OCI-LY3 (cell line): ENCODE measurements at regions not wholly inside any gene's neighbourhood (a gene's known extent, or its start where the extent isn't known, plus 50 kb on each side); places are given as distances from the start of the nearest gene placed in this dataset.

Source experiments
- H2AFZ ChIP-seq: fragments of 200-600, 300-600 bp; shearing (Covaris generic); 2 replicates; pipeline ENCODE4 v1.6.0; 2014; ENCODE audit warnings: antibody characterized with exemption, low read depth, low read length
- H3K27ac ChIP-seq: fragments of 200-600, 300-600 bp; sonication (generic); 2 replicates; pipeline ENCODE4 v1.5.1; 2014; ENCODE audit warnings: mild to moderate bottlenecking, low read length, moderate library complexity, mixed read lengths
- H3K27me3 ChIP-seq: fragments of 200-600, 300-600 bp; sonication (generic); 2 replicates; pipeline ENCODE4 v1.6.1; 2014; ENCODE audit warnings: low read depth, low read length, mixed read lengths
- H3K36me3 ChIP-seq: fragments of 200-600, 300-600 bp; sonication (generic); replicated peaks from 2 replicates; pipeline ENCODE3; 2014; ENCODE audit warnings: low read depth, low read length, mixed read lengths
- H3K4me1 ChIP-seq: fragments of 300-600, 200-600 bp; sonication (generic); 2 replicates; pipeline ENCODE4 v1.6.1; 2014; ENCODE audit warnings: low read length, mixed read lengths
- H3K4me2 ChIP-seq: fragments of 200-600, 300-600 bp; sonication (generic); 2 replicates; pipeline ENCODE4 v1.6.1; 2014; ENCODE audit warnings: low read length, mixed read lengths
- H3K4me3 ChIP-seq: fragments of 300-600, 200-600 bp; sonication (generic); 2 replicates; pipeline ENCODE4 v1.5.1; 2014; ENCODE audit warnings: antibody characterized with exemption, mild to moderate bottlenecking, low read length, moderate library complexity
- H3K79me2 ChIP-seq: fragments of 300-600, 200-600 bp; shearing (Covaris generic); 2 replicates; pipeline ENCODE4 v1.6.1; 2014; ENCODE audit warnings: mild to moderate bottlenecking, low read length, mixed read lengths
- H3K9ac ChIP-seq: fragments of 300-600, 200-600 bp; shearing (Covaris generic); 2 replicates; pipeline ENCODE4 v1.6.0; 2014; ENCODE audit warnings: mild to moderate bottlenecking, low read length, moderate library complexity
- H3K9me3 ChIP-seq: fragments of 200-600, 300-600 bp; shearing (Covaris generic); 2 replicates; pipeline ENCODE4 v1.6.1; 2014; ENCODE audit warnings: low read length, mixed read lengths; ENCODE audit not compliant: insufficient read depth
- H4K20me1 ChIP-seq: fragments of 200-600, 300-600 bp; sonication (generic); 2 replicates; pipeline ENCODE4 v1.6.1; 2016; ENCODE audit warnings: low read length, mixed read lengths; ENCODE audit not compliant: insufficient read depth
- EZH2phosphoT487 ChIP-seq: fragments of 200-600 bp; shearing (Covaris generic); IDR thresholded peaks from 2 replicates; pipeline ENCODE4 v1.6.1; 2018; ENCODE audit warnings: antibody characterized with exemption, mixed run types, low read depth
- TF ChIP-seq, protein P1 (sequence below): fragments of 200-600, 300-600 bp; sonication (generic); IDR thresholded peaks from 2 replicates; pipeline ENCODE4 v1.5.1; 2014; ENCODE audit warnings: antibody characterized with exemption, low read length, low read depth

DNA sequence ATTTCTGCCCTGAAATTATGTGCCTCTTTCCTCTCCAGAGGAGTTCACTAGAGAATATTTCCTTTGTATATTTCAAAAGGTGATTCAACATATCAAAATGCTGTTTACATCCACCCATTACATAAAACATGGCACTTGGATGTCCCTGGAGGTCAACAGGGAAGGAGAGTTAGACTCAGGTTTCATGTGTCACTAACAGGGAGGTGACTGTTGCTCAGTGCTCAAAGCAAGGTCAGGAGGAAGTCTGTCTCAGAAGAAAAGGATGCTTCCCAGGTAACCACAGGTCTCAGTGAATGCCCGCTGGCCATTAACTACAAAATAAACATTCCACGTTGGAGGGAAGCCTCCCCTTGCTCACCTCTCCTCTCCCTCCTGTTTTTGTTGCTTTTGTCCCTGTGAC, 198.6 kb downstream of the AXIN2 start:
- Histone ChIP-seq H3K4me3 (no peak overlapping the region), H2AFZ (no peak overlapping the region), H3K79me2 (no peaks in the 10 kb centered on the region), H3K36me3 (no peaks in the 10 kb centered on the region), H3K27ac (no peak overlapping the region), H3K9ac (no peak overlapping the region), H3K4me2 (no peak overlapping the region), H3K4me1 (peaks cover 2% of the 10 kb centered on the region; the same call in 1 of the 2 replicates), H4K20me1 (no peaks in the 10 kb centered on the region), H3K27me3 (no peaks in the 10 kb centered on the region), H3K9me3 (no peaks in the 10 kb centered on the region)
- TF ChIP-seq, protein P1, sequence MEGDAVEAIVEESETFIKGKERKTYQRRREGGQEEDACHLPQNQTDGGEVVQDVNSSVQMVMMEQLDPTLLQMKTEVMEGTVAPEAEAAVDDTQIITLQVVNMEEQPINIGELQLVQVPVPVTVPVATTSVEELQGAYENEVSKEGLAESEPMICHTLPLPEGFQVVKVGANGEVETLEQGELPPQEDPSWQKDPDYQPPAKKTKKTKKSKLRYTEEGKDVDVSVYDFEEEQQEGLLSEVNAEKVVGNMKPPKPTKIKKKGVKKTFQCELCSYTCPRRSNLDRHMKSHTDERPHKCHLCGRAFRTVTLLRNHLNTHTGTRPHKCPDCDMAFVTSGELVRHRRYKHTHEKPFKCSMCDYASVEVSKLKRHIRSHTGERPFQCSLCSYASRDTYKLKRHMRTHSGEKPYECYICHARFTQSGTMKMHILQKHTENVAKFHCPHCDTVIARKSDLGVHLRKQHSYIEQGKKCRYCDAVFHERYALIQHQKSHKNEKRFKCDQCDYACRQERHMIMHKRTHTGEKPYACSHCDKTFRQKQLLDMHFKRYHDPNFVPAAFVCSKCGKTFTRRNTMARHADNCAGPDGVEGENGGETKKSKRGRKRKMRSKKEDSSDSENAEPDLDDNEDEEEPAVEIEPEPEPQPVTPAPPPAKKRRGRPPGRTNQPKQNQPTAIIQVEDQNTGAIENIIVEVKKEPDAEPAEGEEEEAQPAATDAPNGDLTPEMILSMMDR, result no peak
- TF ChIP-seq EZH2phosphoT487, result no peak

DNA sequence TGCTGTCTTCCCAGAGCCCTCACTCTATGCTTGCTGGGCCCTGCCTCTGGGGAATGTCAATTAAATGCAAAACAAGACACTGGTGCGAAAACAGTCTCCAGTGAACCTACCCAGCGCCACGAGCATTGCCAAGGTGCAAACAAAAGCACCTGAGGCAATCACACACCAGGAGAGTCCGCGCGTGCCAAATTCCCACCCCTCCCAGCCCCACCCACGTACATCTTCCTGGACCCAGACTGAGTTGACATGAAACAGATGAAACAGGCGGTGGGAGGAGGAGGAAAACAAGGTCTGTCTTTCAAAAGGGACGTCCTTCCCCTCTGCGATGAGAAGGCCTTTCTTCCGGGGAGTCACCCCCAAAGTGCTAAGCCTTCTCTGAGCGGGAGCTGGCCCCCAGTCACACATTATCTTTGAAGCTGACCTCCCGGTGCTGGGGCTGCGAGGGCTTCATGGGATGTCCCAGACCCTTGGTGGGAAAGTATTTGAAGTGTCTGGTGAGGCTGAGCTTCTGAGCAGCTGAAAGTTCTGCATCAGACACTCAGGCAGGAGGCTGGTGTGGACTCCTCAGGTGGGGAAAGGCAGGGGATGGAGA, 200.4 kb downstream of the AXIN2 start:
- no peaks in the 10 kb centered on the region for H3K79me2 ChIP-seq
- H3K4me3 ChIP-seq, result no peak overlapping the region
- H3K9ac ChIP-seq, result no peak overlapping the region
- no peaks in the 10 kb centered on the region for H4K20me1 ChIP-seq
- no peaks in the 10 kb centered on the region for H3K36me3 ChIP-seq
- no peaks in the 10 kb centered on the region for H3K9me3 ChIP-seq
- no peaks in the 10 kb centered on the region for H3K27me3 ChIP-seq
- peaks cover 2% of the 10 kb centered on the region; the same call in 1 of the 2 replicates for H3K4me1 ChIP-seq
- no peak overlapping the region for H2AFZ ChIP-seq
- TF ChIP-seq, protein P1, result no peak
- no peak for TF ChIP-seq EZH2phosphoT487
- no peak overlapping the region for H3K4me2 ChIP-seq
- H3K27ac ChIP-seq, result no peak overlapping the region

DNA sequence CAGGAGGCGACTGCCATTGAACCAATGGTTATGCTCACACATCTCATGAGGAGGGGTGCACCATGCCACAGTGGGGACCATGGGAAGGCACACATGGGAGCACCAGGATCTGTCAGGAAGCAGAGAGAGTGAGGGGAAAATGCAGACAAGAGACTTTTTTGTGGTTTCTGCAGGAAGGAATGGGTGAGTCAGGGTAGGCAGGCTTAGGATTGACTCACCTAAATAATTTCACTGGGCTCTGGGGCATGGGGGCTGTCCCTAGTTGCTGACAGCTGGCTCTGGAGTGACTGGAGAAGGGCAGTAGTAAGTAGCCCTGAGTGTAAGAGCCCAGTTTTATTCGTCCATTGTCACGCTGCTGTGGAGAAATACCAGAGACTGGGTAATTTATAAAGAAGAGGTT, 202.4 kb downstream of the AXIN2 start:
- Histone ChIP-seq H4K20me1 (no peaks in the 10 kb centered on the region), H3K9ac (no peak overlapping the region), H3K4me1 (peaks cover 2% of the 10 kb centered on the region; the same call in 1 of the 2 replicates), H3K27ac (no peak overlapping the region), H3K27me3 (peaks cover 9% of the 10 kb centered on the region), H3K36me3 (no peaks in the 10 kb centered on the region), H3K9me3 (no peaks in the 10 kb centered on the region), H3K4me3 (no peak overlapping the region), H3K79me2 (no peaks in the 10 kb centered on the region), H3K4me2 (no peak overlapping the region), H2AFZ (no peak overlapping the region)
- TF ChIP-seq, protein P1, result no peak
- no peak for TF ChIP-seq EZH2phosphoT487

DNA sequence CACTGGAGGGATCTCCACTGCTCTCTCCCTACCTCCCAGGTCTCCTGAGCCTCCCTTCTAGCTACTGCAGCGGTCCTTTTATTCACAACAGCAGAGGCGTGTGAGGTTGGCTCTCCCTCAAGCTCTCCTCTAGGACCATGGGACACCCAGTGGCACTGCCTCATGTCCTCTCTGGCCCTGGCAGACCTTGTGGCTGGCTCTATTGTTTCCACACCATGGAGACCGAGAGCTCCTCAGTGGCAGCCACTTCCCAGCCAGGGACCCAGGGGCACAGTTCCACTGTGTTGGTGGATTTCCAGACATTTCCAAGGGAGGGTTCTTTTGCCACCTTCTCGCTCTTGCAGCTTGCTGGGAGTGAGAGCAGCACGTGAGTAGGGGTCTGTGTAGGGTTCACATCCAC, 204.9 kb downstream of the AXIN2 start:
- Histone ChIP-seq H4K20me1 (no peaks in the 10 kb centered on the region), H3K27ac (no peak overlapping the region), H2AFZ (no peak overlapping the region), H3K27me3 (peaks cover 14% of the 10 kb centered on the region), H3K4me3 (no peak overlapping the region), H3K79me2 (no peaks in the 10 kb centered on the region), H3K4me2 (no peak overlapping the region), H3K9ac (no peak overlapping the region), H3K36me3 (no peaks in the 10 kb centered on the region), H3K9me3 (no peaks in the 10 kb centered on the region), H3K4me1 (peaks cover 2% of the 10 kb centered on the region; the same call in 1 of the 2 replicates)
- TF ChIP-seq, protein P1, result no peak
- TF ChIP-seq EZH2phosphoT487, result no peak
